ENCODE measurements at regions not wholly inside any gene's neighbourhood (a gene's known extent, or its start where the extent isn't known, plus 50 kb on each side); places are given as distances from the start of the nearest gene placed in this dataset.

- TF ChIP-seq CTCF (conservative IDR thresholded peaks at IDR 0.05; ENCODE audit: low read length) (no peak), EZH2phosphoT487 (IDR thresholded peaks at IDR 0.05; ENCODE audit: borderline replicate concordance) (no peak)
Observed at GRCh38 chr20:39738651-39739050, 776.5 kb downstream of the DHX35 start.
